ENCODE measurements at regions not wholly inside any gene's neighbourhood (a gene's known extent, or its start where the extent isn't known, plus 50 kb on each side); places are given as distances from the start of the nearest gene placed in this dataset.

- no peak for TF ChIP-seq CTCF (IDR thresholded peaks at IDR 0.05)
- TF ChIP-seq POLR2AphosphoS5 (IDR thresholded peaks at IDR 0.05; ENCODE audit: insufficient read depth in 1 of 2, low read depth in 1 of 2) = no peak
- TF ChIP-seq POLR2A (IDR thresholded peaks at IDR 0.05) = no peak
These were observed 1087.1 kb upstream of the ALCAM start for GRCh38 chr3:104279617-104280016.
